ENCODE measurements at regions not wholly inside any gene's neighbourhood (a gene's known extent, or its start where the extent isn't known, plus 50 kb on each side); places are given as distances from the start of the nearest gene placed in this dataset.
"Not testable (repeated sequence)": the region's sequence is repeated elsewhere in the genome, so short reads cannot be mapped to it uniquely, and the experiment has no call there.

DNA sequence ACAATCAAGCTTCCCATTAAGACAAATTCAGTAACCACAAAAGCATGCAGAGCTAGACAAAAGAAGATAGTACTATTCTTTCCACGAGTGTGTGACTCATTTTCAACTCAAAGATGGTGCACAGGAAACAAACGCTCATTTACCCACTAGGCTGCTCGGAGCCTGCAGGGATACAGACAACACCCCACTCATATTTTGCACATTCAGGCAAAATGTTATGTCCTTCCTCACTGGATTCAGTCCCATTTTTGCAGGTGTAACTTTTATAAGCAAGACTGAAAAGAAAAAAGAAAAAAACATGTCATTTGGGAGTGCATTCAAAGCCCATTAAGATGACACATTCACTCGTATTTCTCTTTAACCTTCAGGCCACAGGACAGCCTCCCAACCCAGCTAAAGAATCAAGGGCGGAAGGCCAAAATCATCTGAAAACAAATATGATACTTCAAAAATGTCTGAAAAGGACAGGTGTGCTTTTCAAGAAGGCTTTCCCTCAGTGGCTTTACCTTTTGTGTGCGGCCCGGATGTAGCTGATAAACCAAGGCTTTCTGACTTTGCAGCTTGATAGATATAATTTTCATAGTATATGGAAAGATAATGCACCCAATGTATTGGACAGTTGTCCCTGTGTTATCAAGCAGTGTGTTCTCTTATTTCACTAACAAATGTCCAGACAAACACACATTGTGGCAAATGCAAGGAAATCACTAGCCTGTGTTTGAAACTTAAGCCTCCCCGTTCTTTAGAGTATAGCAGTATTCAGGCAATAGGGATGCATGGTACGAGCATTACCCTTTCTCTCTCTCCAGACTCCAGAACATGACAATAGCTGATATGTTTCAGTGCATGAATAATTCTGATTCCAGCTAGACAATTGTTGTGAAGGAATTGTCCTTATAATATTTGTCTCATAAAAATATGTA lies 147.8 kb upstream of the KRR1 start:
- no peak for DNase-seq

DNA sequence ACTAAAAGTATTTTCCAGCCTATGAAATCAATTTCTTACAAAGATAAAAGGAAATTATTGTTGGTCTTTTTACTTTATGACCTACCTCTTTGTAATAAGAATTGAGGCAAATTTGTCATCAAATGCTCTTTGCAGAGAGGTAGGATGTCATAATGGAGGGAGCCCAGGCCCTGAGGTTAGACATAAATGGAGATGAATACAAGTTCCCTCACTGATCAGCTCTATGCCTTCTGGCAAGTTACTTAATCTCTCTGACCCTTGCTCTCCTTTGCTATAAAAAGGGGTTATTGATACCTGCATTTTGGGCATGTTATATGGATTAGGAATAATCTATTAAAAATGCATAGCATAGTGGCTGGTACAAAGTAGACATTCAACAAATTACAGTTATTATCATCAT lies 146.9 kb upstream of the KRR1 start:
- DNase-seq, result no peak

DNA sequence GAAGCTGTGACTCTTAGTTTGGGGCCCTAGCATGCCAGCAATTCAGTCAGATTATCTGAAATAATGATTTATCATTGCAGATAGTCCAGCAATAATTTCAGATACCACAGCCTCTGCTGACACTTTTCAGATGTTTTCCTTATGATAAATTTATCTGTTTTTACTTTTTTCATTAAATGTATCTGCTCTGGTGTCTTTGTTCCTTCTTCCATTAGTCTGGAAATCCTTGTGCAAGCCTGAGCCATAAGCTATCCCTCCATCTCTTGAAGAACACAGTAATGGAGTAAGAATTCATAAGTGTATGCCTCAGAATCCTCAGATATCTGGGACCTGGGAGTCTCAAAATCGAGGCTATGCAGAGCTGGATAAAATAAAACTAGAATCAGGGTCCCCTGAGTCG lies 146.4 kb upstream of the KRR1 start:
- DNase-seq, result no peak

DNA sequence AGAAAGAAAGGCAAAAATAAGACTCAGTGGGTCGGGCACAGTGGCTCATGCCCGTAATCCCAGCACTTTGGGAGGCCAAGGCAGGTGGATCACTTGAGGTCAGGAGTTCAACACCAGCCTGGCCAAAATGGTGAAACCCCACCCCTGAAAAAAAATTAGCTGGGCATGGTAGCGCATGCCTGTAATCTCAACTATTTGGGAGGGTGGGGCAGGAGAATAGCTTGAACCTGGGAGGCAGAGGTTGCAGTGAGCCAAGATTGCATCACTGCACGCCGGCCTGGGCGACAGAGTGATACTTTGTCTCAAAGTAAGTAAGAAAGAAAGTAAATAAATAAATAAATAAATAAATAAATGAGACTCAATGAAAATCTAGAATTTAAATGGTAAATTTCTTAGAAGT lies 145.9 kb upstream of the KRR1 start:
- DNase-seq, result not testable (repeated sequence)

- DNase-seq, result no peak
These were observed 145.2 kb upstream of the KRR1 start for GRCh38 chr12:75656648-75657047.

DNA sequence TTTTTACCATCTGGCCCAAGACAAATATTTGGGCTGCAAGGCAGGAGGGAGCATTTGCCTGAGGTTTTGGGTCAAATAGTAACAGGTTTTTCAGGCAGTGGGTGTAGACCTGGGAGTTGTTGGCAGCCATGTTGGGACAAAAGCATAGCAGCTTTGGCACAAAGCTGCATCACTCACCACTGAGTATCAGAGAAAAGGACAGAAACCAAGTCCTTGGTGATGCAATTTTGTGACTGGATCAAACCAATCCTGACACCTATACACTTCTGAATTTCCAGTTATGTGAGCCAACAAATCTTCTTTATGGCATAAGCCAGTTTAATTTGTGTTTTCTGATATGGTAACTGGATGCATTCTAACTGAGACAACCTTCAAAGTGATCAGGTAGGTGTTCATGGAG lies 144.8 kb upstream of the KRR1 start:
- DNase-seq, result no peak

DNA sequence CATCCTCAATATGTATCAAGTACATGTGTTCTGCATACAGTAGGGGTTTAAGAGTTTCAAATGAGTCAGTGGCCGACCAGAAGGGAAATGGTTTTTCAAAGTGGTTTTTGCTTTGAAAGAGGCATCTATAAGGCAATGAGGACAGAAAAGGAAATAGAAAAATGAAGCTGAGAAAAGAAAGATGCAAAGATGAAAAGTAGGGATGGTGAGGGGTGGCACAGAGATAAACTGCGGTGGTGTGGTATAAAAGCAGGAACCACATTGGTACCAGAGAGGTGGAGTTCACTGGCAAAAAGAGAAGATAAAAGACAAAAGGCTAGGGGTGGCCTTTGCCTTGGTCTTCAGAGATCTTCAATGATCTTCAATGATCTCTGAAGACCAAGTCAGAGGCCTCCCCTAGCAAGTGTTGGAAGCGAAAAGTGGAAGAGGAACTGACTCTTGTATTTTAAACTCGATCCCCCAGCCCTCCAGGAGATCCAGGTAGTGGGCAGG lies 144.0 kb upstream of the KRR1 start:
- DNase-seq, result no peak

DNA sequence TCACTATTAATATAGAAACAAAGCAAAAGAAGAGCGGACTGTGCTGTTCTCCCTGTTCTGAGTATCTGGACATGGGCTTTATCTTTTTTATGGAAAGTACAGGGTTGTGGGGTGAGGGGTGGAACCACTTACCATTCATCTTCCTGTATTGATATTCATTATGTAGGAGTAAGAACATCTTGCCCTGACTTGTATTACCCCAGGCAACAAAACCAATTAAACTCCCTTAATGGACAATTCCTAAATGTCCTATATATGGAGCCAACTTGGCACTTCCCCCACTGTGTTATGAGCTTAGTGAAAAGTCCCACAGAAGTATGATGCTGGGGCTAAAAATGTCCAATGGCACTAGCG lies 139.9 kb upstream of the KRR1 start:
- no peak for DNase-seq

GRCh38 chr12:75650595-75651341 lies 139.4 kb upstream of the KRR1 start:
- no peak for DNase-seq

DNA sequence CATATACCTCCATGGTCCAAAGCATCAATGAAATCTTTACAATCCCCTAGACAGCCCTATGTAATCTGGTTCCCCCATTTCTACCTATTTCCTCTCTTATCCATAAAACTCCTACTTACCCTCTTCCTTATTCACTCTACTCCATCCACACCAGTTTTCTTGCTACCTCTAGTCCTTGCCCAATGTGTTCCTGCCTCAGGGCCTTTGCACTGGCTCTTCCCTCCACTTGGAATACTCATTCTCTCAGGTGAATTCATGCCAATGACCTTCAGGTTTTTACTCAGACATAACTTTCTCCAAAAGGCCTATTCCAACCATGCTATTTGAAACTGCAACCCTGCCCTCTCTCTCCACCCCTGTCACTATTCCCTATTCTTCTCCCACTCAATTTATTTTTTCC lies 138.7 kb upstream of the KRR1 start:
- no peak for DNase-seq

DNA sequence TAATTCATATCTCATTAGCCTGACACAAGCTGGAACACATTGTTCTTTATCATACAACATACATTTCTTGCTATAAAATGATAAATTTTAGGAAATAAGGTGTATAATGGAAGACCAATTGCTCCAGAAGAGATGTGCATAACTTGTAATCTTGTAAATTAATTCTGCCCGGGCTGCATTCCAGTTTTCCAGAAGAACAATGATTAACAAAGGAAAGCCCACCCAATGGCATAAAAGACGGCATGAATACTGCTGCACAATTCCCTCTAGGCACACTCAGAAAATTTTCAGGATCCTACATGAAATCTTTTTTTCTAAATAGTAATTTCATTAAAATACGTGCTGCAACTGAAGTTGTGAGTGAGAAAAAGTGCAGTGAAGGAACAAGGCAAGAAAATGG lies 137.4 kb upstream of the KRR1 start:
- no peak for DNase-seq

GRCh38 chr12:75646329-75647210 lies 135.2 kb upstream of the KRR1 start:
- no peak for DNase-seq

GRCh38 chr12:75644472-75645072 lies 133.2 kb upstream of the KRR1 start:
- no peak for DNase-seq

GRCh38 chr12:75643119-75643518 lies 131.7 kb upstream of the KRR1 start:
- not testable (repeated sequence) for DNase-seq

DNA sequence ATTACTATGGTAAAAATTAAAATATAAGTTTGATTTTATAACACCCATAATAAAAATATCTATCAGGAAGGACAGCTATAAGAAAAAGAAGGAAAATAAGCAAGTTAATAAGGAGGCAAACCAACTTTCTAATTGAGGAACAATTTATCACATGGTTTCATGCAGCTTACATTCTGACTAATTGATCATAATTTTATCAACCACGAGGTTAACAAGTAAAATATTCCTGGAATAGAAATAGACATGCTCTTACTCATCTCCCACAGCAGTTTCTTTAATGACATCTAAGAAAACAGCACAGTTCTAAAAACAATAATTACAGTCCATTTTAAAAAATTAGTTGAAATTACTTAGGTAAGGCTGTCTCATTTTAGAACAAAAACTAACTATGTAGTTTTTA lies 130.8 kb upstream of the KRR1 start:
- DNase-seq, result no peak

- peak; percentile 26 for DNase-seq
These were observed 129.8 kb upstream of the KRR1 start for GRCh38 chr12:75641031-75641780.

GRCh38 chr12:75638792-75639191 lies 127.4 kb upstream of the KRR1 start:
- no peak for DNase-seq

DNA sequence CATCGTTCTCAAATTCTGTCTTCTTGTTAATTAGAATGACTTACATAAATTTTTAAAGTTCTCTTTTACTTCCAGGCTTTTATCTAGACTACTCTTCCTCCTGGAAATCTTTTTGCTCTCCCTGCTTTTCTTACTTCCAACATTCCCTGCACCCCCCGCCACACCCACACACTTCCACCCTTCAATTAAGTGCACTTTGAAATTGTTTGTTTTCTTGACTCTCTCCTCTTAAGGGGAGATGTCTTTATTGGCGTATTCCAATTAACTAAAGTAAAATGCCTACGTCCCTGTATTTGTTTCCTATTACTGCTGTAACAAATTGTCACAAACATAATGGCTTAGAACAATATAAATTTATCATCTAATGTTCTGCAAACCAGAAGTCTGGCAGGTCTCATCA lies 125.2 kb upstream of the KRR1 start:
- DNase-seq, result no peak

DNA sequence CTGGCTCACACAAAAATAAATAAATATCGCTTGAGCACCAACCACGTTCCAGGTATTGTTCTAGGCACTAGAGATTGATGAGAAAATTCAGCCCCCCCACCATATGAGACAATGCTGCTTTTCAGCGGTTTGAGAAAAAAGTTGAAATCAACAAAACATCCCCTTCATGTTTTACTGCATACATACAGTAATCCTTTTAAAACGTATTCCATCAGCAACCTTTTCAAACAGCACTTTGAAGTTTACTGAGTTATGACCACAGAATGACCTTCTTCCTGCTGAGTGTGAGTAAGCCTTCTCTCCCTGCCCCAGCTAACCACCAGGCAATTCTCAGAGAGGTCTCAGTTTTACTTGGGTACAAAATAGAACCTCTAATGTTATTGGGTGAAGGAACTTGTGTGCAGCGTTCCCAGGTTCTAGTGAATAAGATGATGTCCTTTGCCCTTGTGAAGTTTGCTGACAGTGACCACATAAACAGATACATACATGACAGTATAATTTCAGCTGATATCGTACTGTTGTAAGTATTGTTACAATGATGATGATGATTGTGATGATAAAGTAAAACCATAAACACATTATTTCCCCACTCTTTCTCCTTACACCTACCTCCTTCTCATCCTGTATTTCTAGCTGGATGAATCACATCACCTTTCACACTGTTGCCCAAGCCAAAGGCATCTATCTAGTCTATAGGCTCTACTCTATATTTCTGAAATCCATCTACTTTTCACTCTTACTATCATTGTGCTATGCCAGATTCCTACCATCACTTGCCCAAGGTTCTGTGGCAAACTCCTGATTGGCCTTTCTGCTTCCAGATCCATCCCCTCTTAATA lies 124.4 kb upstream of the KRR1 start:
- no peak for DNase-seq

- no peak for DNase-seq
These were observed 123.1 kb upstream of the KRR1 start for GRCh38 chr12:75634244-75635222.
